ENCODE measurements at regions not wholly inside any gene's neighbourhood (a gene's known extent, or its start where the extent isn't known, plus 50 kb on each side); places are given as distances from the start of the nearest gene placed in this dataset.
"Not testable (repeated sequence)": the region's sequence is repeated elsewhere in the genome, so short reads cannot be mapped to it uniquely, and the experiment has no call there.

- DNase-seq (ENCODE audit: low read depth), result no peak
- peak overlapping the region; percentile 30 for H3K4me3 ChIP-seq (ENCODE audit: low read length)
Measured at GRCh38 chr4:11650801-11651596, 222.3 kb upstream of the HS3ST1 start.

GRCh38 chr4:11647433-11647832, 218.7 kb upstream of the HS3ST1 start:
- no peak for TF ChIP-seq CTCF (conservative IDR thresholded peaks at IDR 0.05; ENCODE audit: low read depth, low read length)
- no peak overlapping the region for H3K4me3 ChIP-seq (ENCODE audit: low read length)
- no peak for DNase-seq (ENCODE audit: low read depth)

More at GRCh38 chr4:11650801-11651596, 222.3 kb upstream of the HS3ST1 start:
- no peak for TF ChIP-seq CTCF (conservative IDR thresholded peaks at IDR 0.05; ENCODE audit: low read depth, low read length)

GRCh38 chr4:11643081-11643480, 214.4 kb upstream of the HS3ST1 start:
- not testable (repeated sequence) for H3K4me3 ChIP-seq (ENCODE audit: low read length); DNase-seq (ENCODE audit: low read depth)

GRCh38 chr4:11640584-11640983, 211.9 kb upstream of the HS3ST1 start:
- DNase-seq (ENCODE audit: low read depth), result no peak
- no peak for TF ChIP-seq CTCF (conservative IDR thresholded peaks at IDR 0.05; ENCODE audit: low read depth, low read length)
- no peak overlapping the region for H3K4me3 ChIP-seq (ENCODE audit: low read length)

- no peak for TF ChIP-seq CTCF (conservative IDR thresholded peaks at IDR 0.05; ENCODE audit: low read depth, low read length)
- no peak for DNase-seq (ENCODE audit: low read depth)
- H3K4me3 ChIP-seq (ENCODE audit: low read length), result no peak overlapping the region
Measured at GRCh38 chr4:11636551-11636950, 207.9 kb upstream of the HS3ST1 start.

- no peak overlapping the region for H3K4me3 ChIP-seq (ENCODE audit: low read length)
- no peak for TF ChIP-seq CTCF (conservative IDR thresholded peaks at IDR 0.05; ENCODE audit: low read depth, low read length)
Measured at GRCh38 chr4:11636031-11636430, 207.3 kb upstream of the HS3ST1 start.

GRCh38 chr4:11635342-11635741, 206.6 kb upstream of the HS3ST1 start:
- TF ChIP-seq CTCF (conservative IDR thresholded peaks at IDR 0.05; ENCODE audit: low read depth, low read length), result no peak
- DNase-seq (ENCODE audit: low read depth), result peak; percentile 91
- H3K4me3 ChIP-seq (ENCODE audit: low read length), result no peak overlapping the region

More at GRCh38 chr4:11636031-11636430, 207.3 kb upstream of the HS3ST1 start:
- DNase-seq (ENCODE audit: low read depth), result no peak

All from retinal pigment epithelial cell (primary cell).